ENCODE measurements at regions not wholly inside any gene's neighbourhood (a gene's known extent, or its start where the extent isn't known, plus 50 kb on each side); places are given as distances from the start of the nearest gene placed in this dataset.

DNA sequence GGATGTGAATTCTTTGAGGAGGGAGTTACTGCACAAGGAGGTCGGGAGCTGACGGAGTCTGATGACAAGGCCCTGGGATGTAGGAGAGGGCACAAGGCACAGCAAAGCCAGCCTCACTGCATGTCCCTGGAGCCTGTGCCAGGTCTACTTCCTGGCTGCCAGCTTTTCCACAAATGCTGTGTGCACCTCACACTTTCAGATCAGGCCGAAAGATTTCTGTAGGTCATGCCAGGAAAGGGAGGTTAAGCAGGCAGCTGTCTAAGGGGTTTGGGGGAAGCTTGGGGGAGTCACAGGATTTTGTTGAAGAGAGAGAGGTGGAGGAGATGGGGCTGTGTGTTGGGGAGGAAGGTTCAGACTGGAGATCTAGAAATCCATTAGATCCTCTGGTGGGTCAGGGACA, 792.5 kb downstream of the KCNJ18 start:
- Histone ChIP-seq H3F3A (ENCODE audit: insufficient read depth, low read length, poor library complexity, severe bottlenecking) (no peaks in the 10 kb centered on the region), H3K27ac (ENCODE audit: low read length) (no peak overlapping the region), H2AFZ (ENCODE audit: low read depth, low read length) (no peak overlapping the region), H3K9ac (ENCODE audit: low read length) (no peak overlapping the region), H3K9me3 (ENCODE audit: low read length) (peaks cover 4% of the 10 kb centered on the region), H3K36me3 (ENCODE audit: insufficient read depth, low read length) (no peaks in the 10 kb centered on the region), H4K20me1 (ENCODE audit: insufficient read depth) (no peaks in the 10 kb centered on the region), H3K9me2 (ENCODE audit: insufficient read depth, low read length) (no peaks in the 10 kb centered on the region), H3K4me3 (ENCODE audit: low read length) (no peak overlapping the region), H3K79me2 (replicated peaks; ENCODE audit: insufficient read depth, low read length) (no peaks in the 10 kb centered on the region), H3K27me3 (ENCODE audit: insufficient read depth, low read depth, low read length) (no peaks in the 10 kb centered on the region), H3K4me2 (ENCODE audit: low read length) (no peak overlapping the region)
- no peak for TF ChIP-seq SMC3 (conservative IDR thresholded peaks at IDR 0.05; ENCODE audit: poor library complexity)
- TF ChIP-seq POLR2AphosphoS5 (IDR thresholded peaks at IDR 0.05): no peak
- TF ChIP-seq TAF1 (IDR thresholded peaks at IDR 0.05; ENCODE audit: low read depth): no peak
- TF ChIP-seq MXI1 (conservative IDR thresholded peaks at IDR 0.05; ENCODE audit: poor library complexity, severe bottlenecking): no peak
- no peak for TF ChIP-seq EZH2 (IDR thresholded peaks at IDR 0.05; ENCODE audit: borderline replicate concordance, insufficient read depth, low read length, poor library complexity, severe bottlenecking)
- TF ChIP-seq, protein P1, sequence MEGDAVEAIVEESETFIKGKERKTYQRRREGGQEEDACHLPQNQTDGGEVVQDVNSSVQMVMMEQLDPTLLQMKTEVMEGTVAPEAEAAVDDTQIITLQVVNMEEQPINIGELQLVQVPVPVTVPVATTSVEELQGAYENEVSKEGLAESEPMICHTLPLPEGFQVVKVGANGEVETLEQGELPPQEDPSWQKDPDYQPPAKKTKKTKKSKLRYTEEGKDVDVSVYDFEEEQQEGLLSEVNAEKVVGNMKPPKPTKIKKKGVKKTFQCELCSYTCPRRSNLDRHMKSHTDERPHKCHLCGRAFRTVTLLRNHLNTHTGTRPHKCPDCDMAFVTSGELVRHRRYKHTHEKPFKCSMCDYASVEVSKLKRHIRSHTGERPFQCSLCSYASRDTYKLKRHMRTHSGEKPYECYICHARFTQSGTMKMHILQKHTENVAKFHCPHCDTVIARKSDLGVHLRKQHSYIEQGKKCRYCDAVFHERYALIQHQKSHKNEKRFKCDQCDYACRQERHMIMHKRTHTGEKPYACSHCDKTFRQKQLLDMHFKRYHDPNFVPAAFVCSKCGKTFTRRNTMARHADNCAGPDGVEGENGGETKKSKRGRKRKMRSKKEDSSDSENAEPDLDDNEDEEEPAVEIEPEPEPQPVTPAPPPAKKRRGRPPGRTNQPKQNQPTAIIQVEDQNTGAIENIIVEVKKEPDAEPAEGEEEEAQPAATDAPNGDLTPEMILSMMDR (IDR thresholded peaks at IDR 0.05; ENCODE audit: poor library complexity, severe bottlenecking): no peak

DNA sequence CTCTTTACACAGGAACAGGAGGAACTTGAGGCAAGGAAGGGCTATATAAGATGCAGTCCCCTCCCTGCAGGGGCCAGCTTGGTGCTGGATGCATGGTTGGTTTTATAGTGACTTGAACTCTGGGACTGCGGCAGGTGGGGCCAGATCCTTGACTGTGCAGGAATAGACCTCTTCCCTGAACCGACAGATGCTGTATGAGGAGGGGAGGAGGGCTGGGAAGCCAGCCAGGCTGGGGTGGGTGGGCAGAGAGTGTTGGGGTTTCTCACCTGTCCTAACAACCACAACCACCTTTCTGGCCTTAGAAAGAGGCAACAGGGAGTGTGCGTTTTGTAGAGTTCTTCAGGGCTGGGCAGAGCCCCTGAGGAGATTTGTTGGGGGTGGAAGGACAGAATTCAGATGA, 798.1 kb downstream of the KCNJ18 start:
- Histone ChIP-seq H3K4me3 (ENCODE audit: low read length) (no peak overlapping the region), H3K9me3 (ENCODE audit: low read length) (peaks cover 4% of the 10 kb centered on the region)
- TF ChIP-seq POLR2AphosphoS5 (IDR thresholded peaks at IDR 0.05): no peak
- TF ChIP-seq RAD21 (conservative IDR thresholded peaks at IDR 0.05): no peak
- TF ChIP-seq, protein P2, sequence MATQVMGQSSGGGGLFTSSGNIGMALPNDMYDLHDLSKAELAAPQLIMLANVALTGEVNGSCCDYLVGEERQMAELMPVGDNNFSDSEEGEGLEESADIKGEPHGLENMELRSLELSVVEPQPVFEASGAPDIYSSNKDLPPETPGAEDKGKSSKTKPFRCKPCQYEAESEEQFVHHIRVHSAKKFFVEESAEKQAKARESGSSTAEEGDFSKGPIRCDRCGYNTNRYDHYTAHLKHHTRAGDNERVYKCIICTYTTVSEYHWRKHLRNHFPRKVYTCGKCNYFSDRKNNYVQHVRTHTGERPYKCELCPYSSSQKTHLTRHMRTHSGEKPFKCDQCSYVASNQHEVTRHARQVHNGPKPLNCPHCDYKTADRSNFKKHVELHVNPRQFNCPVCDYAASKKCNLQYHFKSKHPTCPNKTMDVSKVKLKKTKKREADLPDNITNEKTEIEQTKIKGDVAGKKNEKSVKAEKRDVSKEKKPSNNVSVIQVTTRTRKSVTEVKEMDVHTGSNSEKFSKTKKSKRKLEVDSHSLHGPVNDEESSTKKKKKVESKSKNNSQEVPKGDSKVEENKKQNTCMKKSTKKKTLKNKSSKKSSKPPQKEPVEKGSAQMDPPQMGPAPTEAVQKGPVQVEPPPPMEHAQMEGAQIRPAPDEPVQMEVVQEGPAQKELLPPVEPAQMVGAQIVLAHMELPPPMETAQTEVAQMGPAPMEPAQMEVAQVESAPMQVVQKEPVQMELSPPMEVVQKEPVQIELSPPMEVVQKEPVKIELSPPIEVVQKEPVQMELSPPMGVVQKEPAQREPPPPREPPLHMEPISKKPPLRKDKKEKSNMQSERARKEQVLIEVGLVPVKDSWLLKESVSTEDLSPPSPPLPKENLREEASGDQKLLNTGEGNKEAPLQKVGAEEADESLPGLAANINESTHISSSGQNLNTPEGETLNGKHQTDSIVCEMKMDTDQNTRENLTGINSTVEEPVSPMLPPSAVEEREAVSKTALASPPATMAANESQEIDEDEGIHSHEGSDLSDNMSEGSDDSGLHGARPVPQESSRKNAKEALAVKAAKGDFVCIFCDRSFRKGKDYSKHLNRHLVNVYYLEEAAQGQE (IDR thresholded peaks at IDR 0.05; ENCODE audit: borderline replicate concordance): no peak
- TF ChIP-seq EP300 (conservative IDR thresholded peaks at IDR 0.05; ENCODE audit: poor library complexity, severe bottlenecking): no peak
- no peak for TF ChIP-seq TAF1 (IDR thresholded peaks at IDR 0.05; ENCODE audit: low read depth)
- TF ChIP-seq, protein P1 (IDR thresholded peaks at IDR 0.05; ENCODE audit: poor library complexity, severe bottlenecking): no peak
- no peak for TF ChIP-seq SMC3 (conservative IDR thresholded peaks at IDR 0.05; ENCODE audit: poor library complexity)
- TF ChIP-seq EZH2 (IDR thresholded peaks at IDR 0.05; ENCODE audit: borderline replicate concordance, insufficient read depth, low read length, poor library complexity, severe bottlenecking): no peak
- no peak for TF ChIP-seq MXI1 (conservative IDR thresholded peaks at IDR 0.05; ENCODE audit: poor library complexity, severe bottlenecking)

More for the DNA sequence above, 798.1 kb downstream of the KCNJ18 start:
- Histone ChIP-seq H3K4me2 (ENCODE audit: low read length) (no peak overlapping the region), H3F3A (ENCODE audit: insufficient read depth, low read length, poor library complexity, severe bottlenecking) (no peaks in the 10 kb centered on the region), H3K9ac (ENCODE audit: low read length) (no peak overlapping the region), H3K27me3 (ENCODE audit: insufficient read depth, low read depth, low read length) (no peaks in the 10 kb centered on the region), H2AFZ (ENCODE audit: low read depth, low read length) (no peak overlapping the region), H3K27ac (ENCODE audit: low read length) (no peak overlapping the region), H4K20me1 (ENCODE audit: insufficient read depth) (no peaks in the 10 kb centered on the region), H3K79me2 (replicated peaks; ENCODE audit: insufficient read depth, low read length) (no peaks in the 10 kb centered on the region), H3K9me2 (ENCODE audit: insufficient read depth, low read length) (no peaks in the 10 kb centered on the region), H3K36me3 (ENCODE audit: insufficient read depth, low read length) (no peaks in the 10 kb centered on the region)
